ENCODE measurements at regions not wholly inside any gene's neighbourhood (a gene's known extent, or its start where the extent isn't known, plus 50 kb on each side); places are given as distances from the start of the nearest gene placed in this dataset.
"Not testable (repeated sequence)": the region's sequence is repeated elsewhere in the genome, so short reads cannot be mapped to it uniquely, and the experiment has no call there.

DNA sequence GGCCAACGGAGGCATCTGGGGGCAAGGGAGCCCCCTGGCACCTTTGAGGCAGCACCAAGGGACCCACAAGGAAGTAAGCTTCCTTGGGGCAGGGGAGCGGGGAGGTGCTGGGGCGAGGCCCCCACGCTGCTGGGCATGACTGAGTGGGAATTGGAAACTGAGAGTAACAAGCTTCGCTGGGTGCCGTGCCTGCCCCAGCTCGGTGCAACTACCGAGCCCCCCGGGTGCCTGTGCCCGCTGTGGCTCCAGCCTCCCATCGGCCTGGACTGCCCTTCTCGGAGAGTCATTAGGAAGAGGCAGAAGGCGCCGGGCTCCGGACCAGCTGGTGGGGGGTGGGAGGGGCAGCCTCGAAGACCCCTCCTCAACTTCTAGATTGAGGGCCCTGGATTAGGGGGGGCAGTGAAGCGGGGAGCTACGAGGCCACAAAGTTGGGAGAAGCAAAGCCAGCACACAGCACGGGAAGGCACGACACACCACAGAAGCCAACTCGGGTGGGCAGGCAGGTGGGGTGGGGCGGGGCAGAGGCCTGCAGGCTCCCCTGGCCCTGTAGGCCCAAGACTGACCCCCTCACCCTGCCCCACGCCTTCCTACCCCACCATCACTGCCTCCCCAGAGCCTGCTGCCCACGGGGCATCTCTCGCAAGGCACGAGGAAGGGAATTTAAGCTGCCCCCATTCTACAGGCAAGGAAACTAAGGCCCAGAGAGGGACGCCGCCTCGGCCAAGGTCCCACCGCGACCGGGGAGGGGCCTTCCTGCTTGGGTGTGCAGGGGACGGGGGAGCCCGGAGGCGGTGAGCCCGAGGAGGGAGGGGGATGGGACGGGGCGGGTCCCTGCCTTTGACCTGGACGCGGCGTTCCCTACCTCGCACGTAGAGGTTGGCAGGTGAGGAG, 83.2 kb downstream of the PTPRS start:
- DNase-seq, result no peak

DNA sequence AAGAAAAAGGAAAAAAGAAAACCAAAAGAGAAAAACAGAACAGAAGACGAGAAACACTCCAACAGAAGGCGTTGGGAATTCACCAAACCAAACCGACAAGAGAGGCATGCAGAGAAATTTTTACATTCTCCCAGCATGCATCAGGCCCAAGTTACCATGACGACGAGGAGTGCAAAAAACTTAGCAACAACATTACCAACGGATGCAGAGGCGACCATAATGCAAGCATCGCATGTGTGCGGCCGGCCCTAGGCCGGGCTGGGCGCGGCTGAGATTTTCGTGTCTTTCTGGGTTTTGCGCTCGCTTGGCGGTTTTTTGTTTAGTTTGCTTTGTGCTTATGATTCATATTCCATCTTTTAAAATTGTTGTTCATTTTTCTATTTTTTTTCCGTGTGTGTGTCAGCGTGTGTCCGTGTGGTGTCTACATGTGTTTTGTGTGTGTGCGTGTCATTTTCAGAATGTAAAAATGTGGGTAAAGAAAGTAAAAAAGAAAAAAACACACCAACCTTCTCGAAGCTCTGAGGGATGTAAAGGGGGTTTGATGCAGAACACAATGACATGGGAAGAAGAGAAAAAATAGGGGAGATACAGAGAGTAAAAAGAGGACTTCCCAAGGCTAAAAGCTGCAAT, 84.9 kb downstream of the PTPRS start:
- DNase-seq, result no peak

DNA sequence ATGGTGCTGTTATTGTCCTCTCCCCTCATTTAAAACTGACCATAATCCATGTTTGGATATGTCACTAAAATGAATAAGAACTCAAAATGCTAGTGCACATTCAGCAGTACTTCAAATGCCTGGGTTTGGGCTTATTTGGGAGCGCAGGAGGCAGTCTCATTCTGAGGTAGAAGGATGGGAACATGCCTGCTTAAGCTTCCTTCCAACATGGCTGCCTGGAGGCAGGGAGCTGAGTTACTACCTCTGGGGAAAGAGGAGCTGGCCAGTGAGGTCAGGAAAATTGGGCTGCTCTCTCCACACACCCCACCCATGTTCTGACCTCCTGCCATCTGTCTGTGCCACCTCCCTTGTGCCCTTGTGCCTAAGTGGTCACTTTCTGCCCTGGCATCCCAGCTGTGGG, 85.7 kb downstream of the PTPRS start:
- DNase-seq, result no peak

DNA sequence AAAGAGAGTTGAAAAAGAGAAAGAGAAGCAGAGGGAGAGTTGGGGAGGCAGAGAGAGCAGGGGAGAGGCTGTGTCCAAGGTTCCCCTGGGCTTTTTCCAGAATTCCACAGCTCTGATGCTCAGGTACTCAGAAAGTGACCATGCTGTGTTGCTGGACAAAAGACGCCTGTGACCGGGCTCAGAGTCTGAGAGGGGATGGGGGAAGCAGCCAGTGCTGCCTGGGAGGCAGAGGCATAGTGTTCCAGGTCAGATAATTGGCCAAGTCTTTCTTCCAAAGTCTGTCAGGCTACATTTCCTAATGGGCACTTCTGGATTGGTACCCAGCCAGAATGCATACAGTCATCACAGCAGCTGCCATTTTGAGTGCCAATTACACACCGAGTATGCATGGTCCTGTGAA, 86.1 kb downstream of the PTPRS start:
- DNase-seq, result no peak

DNA sequence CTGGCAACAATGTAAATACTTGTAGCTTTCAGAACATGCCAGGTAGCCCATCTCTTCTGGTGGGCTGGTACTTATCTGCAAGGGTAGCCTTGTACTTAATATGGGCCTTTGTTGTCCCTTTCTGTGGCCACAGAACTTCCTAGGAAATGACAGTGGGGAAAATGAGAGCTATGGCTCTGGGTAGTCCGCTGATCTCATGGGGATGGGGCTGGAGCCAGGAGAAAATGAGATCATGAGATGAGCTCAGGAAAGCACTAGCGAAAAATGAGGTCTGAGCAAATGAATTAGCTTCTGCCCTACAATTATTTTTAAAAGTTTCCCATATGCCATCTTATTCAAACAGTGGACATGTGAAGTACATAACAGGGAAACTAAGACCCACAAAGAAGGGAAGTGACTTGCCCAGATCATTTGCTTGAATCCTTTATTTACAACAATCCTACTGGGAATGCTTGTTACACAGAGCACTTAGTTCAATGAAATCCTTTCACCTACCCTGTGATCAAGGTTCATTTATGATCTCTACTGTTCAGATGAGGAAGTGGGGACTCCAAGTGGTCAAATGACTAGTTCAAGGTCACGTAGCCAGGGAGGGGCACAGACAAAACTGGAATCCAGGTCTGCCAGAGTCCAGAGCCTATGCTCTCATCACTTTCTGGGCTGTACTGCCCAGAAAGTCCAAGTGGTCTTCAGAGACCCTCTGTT, 87.1 kb downstream of the PTPRS start:
- DNase-seq, result no peak

DNA sequence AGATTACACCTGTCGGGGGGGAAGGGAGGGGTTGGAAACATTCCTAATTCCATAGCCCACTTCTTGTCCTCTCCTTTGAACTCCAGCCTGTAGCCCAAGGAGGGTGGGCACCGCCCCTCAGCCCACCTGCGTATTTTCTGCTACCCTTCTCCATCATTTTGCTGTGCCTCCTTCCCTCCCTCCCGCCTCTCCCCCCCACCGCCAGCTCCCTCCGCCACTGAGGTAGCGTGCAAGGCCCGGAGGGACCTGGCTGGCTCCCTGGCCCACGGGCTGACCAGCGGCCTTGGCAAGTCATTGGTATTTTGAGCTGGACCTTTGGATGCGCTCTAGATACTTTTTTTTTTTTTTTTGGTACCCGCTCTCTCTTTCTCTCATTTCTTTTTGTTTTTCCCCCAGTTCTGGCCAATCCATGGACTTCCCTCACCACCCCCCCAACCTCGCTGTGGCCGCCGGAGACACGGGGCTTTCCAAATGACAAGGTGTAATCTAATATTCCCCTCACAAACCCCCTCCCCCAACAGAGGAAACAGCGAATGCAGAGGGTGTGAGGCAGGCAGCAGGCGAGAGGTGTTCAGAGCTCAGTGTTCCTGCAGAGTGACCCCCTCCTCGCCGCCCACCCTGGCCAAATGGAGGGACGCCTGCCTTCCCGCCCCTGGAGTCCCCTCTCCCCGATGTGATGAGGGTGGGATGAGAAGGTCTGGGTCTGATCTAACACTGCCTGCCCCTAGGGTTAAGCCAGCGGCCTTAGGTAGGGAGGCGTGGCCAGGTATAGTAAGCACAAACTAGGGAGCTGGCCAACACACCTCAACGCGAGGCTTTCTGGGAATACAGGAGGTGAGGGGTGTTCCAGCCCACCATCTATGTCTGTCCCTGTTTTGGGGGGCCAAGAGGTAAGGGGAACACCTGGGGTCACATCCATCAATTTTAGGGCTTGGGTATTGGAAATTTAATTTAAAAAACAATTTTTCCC, 89.2 kb downstream of the PTPRS start:
- no peak for DNase-seq

DNA sequence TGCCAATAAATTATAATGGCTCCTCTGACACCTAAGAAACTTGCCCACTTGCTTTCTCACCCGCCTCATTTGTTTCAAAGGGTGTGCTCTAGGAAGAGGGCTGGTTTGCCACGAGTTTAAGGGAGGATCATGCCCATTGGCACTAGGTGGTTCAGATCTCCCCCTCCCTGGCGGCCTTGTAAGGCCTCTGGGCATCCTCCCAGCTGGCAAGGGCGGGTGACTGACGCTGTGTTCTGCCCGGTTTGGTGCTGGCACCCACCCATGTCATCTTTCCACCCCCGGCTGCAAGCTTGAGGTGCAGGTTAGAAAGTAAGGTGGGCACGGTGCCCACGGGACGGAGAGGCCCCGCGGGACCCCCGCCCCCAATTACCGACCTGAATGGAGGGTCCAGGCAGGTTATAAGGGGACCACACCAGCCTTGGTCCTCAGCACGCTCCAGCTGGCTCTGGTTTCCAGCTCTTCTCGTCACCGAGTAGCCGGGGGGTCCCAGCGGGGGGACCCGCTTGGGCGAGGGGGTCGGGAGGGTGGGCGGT, 90.4 kb downstream of the PTPRS start:
- DNase-seq, result no peak

DNA sequence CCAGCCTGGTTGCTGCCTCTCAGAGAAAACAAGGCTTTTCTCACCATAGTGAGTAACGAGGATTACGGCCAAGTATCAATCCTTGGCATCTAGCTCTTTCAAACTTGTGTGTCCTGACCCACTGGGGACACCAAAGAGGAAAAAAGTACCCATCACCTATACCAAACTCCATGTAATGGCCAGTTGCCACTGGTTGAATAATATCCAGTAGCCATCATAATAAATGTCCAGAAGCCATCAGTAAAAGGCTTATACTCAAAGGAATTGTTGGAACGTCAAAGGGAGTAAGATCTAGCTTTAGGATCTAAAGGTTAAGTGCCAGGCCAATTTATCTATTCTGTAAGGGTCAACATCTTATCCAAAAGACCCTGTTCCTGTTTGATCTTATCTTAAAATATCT, 91.1 kb downstream of the PTPRS start:
- no peak for DNase-seq

DNA sequence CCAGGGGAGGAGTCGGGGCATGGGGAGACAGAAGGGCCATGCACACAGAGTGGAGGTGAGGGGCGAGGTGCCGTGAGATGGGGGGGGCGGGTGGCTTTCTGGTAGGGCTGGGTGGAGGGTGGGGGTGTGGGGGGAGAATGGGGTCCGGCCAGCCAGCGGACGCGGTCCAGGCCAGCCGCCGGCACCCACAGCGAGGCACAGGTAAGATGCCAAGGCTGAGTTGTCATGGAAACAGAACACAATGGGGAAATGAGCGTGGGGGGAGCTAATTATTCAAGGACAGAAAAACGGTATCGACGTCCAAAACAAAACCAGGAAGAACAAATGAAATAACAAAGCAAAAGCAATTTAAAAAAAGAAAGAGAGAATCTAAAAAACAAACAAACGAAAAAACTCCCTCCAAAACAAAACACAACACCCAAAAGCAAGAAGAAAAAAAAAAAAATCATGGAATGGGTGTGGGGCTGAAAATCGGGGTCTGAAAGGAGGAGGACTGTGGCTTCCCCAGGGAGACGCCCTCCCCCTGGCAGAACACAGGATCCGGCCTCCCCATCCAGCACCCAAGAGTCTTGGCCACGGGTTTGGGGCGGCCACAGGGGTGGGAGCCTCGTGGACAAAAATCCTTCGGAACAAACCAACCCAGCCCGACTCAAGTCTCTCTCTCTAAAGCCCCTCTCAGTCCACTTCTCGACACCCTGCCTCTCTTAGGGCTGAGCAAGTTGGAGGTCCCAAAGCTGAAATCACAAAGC, 92.5 kb downstream of the PTPRS start:
- DNase-seq, result no peak

DNA sequence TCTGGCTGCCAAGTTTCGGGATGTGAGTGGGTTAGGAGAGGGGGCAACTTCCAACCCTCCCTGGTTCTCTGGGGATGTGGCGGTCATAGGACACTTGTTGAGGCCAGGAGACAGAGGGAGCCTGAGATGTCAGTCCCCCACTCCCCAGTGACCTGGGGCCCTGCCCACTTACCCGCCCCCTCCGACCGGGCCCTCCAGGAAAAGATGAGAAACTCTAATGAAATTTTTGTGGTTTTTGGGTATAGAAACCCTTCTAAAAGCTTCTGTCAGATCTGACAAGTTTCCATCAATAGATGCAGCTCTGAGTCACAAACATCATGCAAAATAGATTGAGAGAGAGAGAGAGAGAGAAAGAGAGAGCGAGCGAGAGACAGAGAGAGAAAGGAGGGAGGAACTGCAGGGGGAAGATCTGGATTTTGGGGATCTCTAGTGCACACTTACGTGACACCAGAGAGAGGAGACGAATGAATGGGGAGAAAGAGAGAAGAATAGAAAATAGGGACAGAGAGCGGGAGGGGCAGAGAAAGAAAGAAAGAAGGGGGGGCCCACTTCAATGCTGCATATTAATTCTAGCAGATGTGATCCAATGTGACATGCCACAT, 94.0 kb downstream of the PTPRS start:
- DNase-seq, result no peak

DNA sequence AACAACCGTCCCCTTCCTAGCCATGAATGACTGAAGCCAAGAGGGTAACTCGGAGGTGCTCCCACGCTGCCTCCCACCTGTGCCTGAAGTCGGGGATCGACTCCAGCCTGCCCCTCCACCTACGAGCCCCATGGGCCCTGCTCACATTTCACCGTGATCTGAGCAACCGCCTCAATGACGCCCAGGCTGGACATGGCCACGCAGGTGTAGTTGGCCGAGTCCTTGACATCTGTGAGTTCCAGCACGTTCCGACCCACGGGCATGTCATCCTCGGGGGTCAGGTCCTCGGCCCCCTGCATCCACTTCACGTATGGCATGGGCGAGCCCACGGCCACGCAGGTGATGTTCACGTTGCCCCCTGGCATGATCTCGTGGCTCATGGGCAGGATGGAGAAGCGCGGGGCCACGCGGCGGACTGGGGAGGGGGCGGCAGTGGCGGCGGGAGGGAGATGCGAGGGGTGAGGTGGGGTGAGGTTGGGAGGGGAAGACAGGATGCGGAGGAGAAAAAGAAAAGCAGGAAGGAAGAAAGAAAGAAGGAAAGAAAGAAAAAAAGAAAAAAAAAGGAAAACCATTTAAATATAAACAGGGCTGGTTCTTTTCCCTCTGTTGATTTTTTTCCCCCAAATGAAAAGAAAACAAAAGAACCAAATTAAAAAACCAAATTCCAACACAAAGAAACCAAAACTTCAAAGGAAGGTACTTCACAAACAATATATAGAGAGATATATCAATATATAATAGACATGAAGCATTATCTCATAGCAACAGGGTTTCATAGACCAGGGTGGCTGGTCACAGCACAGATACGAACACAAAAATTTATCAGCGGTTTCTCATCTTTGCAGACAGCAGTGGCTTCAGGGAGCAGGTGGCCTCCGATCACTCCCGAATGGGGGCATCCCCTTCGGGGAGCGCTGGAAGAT, 94.7 kb downstream of the PTPRS start:
- DNase-seq, result no peak

DNA sequence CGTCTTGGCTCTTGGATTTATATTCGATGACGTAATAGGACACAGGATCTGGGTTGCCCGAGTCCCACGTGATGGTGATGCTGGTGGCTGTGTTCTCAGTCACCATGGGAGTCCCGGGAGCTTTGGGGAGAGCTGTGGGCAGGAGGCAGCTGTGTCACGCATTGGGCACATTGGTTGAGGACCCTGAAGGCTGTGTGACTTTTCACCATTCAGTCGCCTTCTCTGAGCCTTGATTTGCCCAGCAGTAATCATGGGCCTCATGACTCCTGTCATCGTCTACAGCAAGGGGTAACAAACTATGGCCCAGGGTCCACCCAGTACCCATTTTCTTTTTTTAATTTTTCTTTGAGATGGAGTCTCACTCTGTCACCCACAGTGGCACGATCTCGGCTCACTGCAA, 96.3 kb downstream of the PTPRS start:
- no peak for DNase-seq

DNA sequence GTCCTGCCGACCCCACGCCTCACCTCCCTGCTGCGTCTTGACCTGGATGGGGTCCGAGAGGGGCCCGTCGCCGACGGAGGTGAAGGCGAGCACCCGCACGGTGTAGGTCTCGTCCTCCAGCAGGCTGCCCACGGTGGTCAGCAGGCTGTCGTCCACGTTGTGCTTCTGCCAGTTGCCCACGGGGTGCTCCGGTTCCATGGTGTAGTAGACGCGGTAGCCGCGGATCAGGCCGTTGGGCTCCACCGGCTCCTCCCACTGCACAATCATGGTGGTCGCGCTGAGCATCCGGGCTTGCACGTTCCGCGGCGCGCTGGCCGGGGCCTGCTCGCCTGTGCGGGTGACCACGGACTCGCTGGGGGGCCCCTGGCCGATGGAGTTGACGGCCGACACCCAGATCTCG, 96.7 kb downstream of the PTPRS start:
- DNase-seq, result no peak

DNA sequence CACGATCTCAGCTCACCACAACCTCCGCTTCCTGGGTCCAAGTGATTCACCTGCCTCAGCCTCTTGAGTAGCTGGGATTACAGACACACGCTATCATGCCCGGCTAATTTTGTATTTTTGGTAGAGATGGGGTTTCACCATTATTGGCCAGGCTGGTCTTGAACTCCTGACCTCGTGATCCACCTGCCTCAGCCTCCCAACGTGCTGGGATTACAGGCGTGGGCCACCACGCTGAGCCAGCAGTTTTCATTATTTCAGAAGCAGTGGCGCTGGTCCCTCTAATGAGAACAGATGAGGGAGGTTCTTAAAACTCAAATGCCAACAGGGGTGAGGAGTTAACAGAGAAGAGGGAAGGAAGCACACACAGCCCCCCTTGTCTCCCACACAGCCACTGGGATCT, 98.7 kb downstream of the PTPRS start:
- not testable (repeated sequence) for DNase-seq

DNA sequence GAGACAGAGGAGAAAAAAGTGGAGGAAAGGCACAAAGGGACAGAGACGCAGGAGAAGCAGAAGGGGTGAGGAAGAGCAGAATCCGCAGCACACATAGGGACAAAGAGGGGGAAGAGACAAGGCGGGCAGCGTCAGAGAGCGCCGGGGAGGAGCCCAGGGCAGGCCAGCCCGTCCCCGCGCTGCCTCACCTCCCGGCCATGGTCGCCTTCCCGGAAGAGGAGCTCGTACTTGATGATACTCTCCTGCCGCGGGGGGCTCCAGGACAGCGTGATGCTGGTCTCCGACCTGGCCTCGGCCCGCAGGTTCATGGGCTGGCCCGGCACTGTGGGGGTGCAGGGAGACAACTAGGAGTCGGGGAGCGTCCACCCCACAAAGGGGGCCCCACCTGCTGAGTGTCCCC, 100.6 kb downstream of the PTPRS start:
- DNase-seq, result no peak

DNA sequence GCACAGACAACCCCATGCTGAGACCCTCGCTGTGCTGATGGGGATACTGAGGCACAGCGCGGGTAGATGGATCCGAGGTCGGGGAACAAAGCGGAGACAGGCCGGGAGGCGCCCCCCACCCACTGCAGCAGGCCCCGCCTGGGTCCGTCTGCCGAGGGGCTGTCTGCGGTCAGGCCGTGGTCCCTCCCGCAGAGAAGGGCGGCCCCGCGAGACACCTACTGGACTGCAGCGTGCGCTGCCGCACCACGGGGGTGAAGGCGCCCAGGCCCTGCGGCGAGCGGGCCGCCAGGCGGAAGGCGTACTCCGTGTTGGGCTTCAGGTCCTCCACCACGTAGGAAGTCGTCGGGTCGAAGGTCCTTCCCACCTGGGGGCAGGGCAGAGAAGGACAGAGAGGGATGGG, 101.9 kb downstream of the PTPRS start:
- no peak for DNase-seq

DNA sequence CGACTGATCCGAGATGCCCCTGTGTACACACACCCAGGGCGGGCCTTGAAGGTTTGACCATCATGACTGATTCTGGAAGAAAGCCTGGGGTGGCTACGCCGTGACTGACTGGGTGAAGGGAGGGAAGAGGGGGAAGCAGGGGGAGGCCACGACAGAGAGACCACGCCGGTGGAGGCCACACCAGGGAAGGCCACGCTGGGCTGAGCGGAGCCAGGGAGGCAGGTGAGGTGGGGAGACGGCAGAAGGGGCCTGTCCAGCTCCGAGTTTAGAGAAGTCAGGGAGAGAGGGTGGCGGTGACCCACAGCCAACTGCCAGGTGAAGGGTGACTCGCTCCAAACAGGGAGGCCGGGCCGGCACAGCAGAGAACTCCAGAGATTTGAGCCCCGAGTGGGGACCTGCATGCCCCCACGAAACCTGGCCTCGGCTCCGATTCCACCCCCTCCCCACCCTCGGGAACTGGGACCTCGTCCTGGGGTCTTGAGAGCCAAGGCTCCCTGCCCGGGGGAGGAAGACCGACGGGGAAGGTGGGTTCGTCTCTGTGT, 102.6 kb downstream of the PTPRS start:
- DNase-seq, result no peak

DNA sequence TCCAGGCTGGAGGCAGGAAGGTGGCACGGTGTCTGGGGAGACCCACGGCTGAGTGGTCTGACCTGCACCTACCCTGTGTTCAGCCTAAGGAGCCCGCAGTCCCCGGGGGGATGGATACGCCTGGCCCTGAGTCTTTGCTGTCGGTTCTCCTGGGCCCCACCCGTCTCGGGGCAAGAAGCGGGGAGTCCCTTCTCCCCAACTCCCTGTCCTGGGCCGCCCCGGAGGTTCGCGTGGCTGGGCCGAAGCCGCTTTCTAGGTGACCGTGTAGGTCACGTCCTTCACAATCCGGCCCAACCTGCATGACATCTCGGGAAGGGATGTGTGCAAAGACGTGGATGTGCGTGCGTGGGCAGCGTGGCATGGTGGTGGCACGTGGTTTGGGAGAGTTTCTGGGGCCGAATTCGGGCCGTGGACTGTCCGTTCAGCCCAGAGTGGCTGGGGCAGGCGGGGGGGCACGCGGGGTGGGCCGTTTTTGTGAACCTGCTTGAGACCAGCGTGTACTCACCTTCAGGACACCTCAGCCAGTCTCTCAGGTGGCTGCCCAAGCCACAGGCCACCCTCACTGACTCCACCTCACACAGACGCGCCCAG, 103.3 kb downstream of the PTPRS start:
- DNase-seq, result no peak

DNA sequence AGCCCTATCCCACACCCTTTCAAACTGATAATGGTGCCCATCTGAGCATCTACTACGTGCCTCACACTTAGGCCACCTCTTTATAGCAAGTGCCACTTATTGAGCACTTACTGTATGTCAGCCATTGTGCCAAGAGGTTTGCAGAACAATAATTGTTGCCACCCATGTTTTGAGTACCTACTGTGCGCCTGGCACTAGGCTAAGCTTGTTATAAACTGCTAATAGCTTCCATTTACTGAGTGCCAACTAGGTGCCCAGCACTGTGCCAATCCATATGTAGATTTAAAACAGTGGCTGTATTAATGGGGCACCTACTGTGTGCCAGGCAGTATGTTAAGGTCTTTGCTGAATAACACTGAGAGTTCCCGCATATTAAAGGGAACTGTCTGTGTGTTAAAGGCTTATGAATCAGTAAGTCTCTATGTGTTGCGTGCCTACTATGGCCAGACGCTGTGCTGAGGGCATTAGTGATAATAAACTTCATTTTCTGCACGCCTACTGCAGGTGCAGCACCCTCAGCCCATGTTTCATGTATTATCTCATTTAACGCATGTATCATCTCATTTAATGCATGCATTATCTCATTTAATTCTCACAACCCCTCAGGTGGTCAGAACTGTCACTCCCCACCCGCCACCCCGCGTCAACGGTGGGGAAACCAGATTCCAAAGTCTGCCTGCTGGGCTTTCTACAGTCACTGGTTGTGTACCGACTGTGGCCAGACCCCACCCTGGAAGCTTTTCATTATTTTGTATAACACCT, 105.0 kb downstream of the PTPRS start:
- no peak for DNase-seq
